ENCODE measurements at regions not wholly inside any gene's neighbourhood (a gene's known extent, or its start where the extent isn't known, plus 50 kb on each side); places are given as distances from the start of the nearest gene placed in this dataset.
A peak's percentile ranks its signal among the peaks of the same experiment; 100 is the strongest.
"Not testable (repeated sequence)": the region's sequence is repeated elsewhere in the genome, so short reads cannot be mapped to it uniquely, and the experiment has no call there.

GRCh38 chr7:65145710-65146109 is 139.2 kb upstream of the ERV3-1 start:
- not testable (repeated sequence) for DNase-seq (ENCODE audit: low spot score)

GRCh38 chr7:65145008-65145407 is 138.5 kb upstream of the ERV3-1 start:
- not testable (repeated sequence) for DNase-seq (ENCODE audit: low spot score)

GRCh38 chr7:65144557-65144956 is 138.1 kb upstream of the ERV3-1 start:
- not testable (repeated sequence) for DNase-seq (ENCODE audit: low spot score)

- not testable (repeated sequence) for DNase-seq (ENCODE audit: low spot score)
These were observed 137.6 kb upstream of the ERV3-1 start for GRCh38 chr7:65144119-65144518.

GRCh38 chr7:65141894-65142293 is 135.4 kb upstream of the ERV3-1 start:
- not testable (repeated sequence) for DNase-seq (ENCODE audit: low spot score)

- not testable (repeated sequence) for DNase-seq (ENCODE audit: low spot score)
These were observed 134.9 kb upstream of the ERV3-1 start for GRCh38 chr7:65141405-65141778.

GRCh38 chr7:65140543-65141404 is 134.3 kb upstream of the ERV3-1 start:
- not testable (repeated sequence) for DNase-seq (ENCODE audit: low spot score)

- DNase-seq (ENCODE audit: low spot score) = not testable (repeated sequence)
These were observed 130.4 kb upstream of the ERV3-1 start for GRCh38 chr7:65136850-65137249.

- DNase-seq (ENCODE audit: low spot score) = not testable (repeated sequence)
These were observed 126.6 kb upstream of the ERV3-1 start for GRCh38 chr7:65133087-65133486.

- DNase-seq (ENCODE audit: low spot score) = not testable (repeated sequence)
These were observed 125.8 kb upstream of the ERV3-1 start for GRCh38 chr7:65132256-65132655.

GRCh38 chr7:65127364-65127763 is 120.9 kb upstream of the ERV3-1 start:
- not testable (repeated sequence) for DNase-seq (ENCODE audit: low spot score)

GRCh38 chr7:65124600-65124999 is 118.1 kb upstream of the ERV3-1 start:
- DNase-seq (ENCODE audit: low spot score) = not testable (repeated sequence)

- not testable (repeated sequence) for DNase-seq (ENCODE audit: low spot score)
These were observed 99.2 kb upstream of the ERV3-1 start for GRCh38 chr7:65105650-65106203.

- not testable (repeated sequence) for DNase-seq (ENCODE audit: low spot score)
These were observed 94.0 kb upstream of the ERV3-1 start for GRCh38 chr7:65100499-65100898.

GRCh38 chr7:65081669-65082055 is 75.2 kb upstream of the ERV3-1 start:
- not testable (repeated sequence) for DNase-seq (ENCODE audit: low spot score)

GRCh38 chr7:65080799-65081668 is 74.5 kb upstream of the ERV3-1 start:
- DNase-seq (ENCODE audit: low spot score) = peak; percentile 85

- DNase-seq (ENCODE audit: low spot score) = not testable (repeated sequence)
These were observed 68.5 kb upstream of the ERV3-1 start for GRCh38 chr7:65074959-65075358.

GRCh38 chr7:65073160-65073559 is 66.7 kb upstream of the ERV3-1 start:
- not testable (repeated sequence) for DNase-seq (ENCODE audit: low spot score)

GRCh38 chr7:65071854-65072431 is 65.5 kb upstream of the ERV3-1 start:
- not testable (repeated sequence) for DNase-seq (ENCODE audit: low spot score)

- DNase-seq (ENCODE audit: low spot score) = not testable (repeated sequence)
These were observed 63.0 kb upstream of the ERV3-1 start for GRCh38 chr7:65069476-65069875.

- not testable (repeated sequence) for DNase-seq (ENCODE audit: low spot score)
These were observed 56.1 kb upstream of the ERV3-1 start for GRCh38 chr7:65062566-65062965.

- not testable (repeated sequence) for DNase-seq (ENCODE audit: low spot score)
These were observed 52.8 kb upstream of the ERV3-1 start for GRCh38 chr7:65059247-65059646.
